Neural progenitor cell (in vitro differentiated cells): ENCODE measurements at regions not wholly inside any gene's neighbourhood (a gene's known extent, or its start where the extent isn't known, plus 50 kb on each side); places are given as distances from the start of the nearest gene placed in this dataset.
"Not testable (repeated sequence)": the region's sequence is repeated elsewhere in the genome, so short reads cannot be mapped to it uniquely, and the experiment has no call there.

Experiments
- EZH2 ChIP-seq: fragments of 200-600 bp; sonication (generic); IDR thresholded peaks from 2 replicates; pipeline ENCODE4 v1.6.1; 2017; ENCODE audit warnings: antibody characterized with exemption, mild to moderate bottlenecking, moderate library complexity
- TF ChIP-seq, protein P1 (sequence below): fragments of 200-600 bp; sonication (generic); IDR thresholded peaks from 2 replicates; pipeline ENCODE4 v1.5.1; 2017; ENCODE audit warnings: antibody characterized with exemption, mild to moderate bottlenecking

DNA sequence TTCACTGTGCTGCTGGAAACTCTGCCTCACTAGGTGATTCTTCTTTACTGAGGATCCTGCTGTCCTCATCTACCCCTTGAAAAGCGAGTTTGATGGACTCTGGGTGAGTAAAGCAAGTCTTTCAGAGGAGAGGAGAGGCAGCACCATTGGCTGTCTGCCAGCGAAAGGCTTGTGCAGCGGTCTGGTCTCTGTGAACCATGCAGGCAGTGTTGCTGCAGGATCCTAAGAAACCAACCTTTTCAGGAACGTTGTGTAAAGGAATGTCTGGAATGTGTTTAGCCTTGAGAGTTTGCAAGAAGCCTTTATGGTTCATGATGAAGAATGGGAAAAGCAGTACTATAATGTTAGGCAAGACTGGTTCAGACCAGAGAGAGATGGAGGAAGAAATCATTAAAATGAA lies 53.4 kb upstream of the CCN1 start:
- not testable (repeated sequence) for TF ChIP-seq EZH2
- TF ChIP-seq, protein P1, sequence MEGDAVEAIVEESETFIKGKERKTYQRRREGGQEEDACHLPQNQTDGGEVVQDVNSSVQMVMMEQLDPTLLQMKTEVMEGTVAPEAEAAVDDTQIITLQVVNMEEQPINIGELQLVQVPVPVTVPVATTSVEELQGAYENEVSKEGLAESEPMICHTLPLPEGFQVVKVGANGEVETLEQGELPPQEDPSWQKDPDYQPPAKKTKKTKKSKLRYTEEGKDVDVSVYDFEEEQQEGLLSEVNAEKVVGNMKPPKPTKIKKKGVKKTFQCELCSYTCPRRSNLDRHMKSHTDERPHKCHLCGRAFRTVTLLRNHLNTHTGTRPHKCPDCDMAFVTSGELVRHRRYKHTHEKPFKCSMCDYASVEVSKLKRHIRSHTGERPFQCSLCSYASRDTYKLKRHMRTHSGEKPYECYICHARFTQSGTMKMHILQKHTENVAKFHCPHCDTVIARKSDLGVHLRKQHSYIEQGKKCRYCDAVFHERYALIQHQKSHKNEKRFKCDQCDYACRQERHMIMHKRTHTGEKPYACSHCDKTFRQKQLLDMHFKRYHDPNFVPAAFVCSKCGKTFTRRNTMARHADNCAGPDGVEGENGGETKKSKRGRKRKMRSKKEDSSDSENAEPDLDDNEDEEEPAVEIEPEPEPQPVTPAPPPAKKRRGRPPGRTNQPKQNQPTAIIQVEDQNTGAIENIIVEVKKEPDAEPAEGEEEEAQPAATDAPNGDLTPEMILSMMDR, result not testable (repeated sequence)
